ENCODE measurements at regions not wholly inside any gene's neighbourhood (a gene's known extent, or its start where the extent isn't known, plus 50 kb on each side); places are given as distances from the start of the nearest gene placed in this dataset.
"Not testable (repeated sequence)": the region's sequence is repeated elsewhere in the genome, so short reads cannot be mapped to it uniquely, and the experiment has no call there.

DNA sequence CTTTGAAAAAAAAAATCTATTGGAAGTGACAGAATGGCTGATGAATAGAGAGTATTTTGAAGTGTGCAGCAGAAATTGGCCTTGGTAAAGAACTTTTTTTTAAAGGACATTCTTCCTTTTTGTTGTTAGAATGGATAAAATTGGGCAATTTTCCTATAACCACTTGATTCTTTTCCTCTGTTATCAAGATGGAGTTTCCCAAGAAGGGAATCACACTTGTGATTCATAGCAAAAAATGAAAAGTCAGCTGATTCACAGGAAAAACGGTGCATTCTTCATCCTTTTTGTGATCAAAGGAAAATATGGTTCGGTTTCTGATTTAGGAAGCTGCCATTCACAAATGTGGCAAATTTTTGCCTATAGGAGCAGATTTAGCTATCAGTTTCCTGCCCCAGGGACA lies 486.8 kb downstream of the GBE1 start:
- no peak for DNase-seq

DNA sequence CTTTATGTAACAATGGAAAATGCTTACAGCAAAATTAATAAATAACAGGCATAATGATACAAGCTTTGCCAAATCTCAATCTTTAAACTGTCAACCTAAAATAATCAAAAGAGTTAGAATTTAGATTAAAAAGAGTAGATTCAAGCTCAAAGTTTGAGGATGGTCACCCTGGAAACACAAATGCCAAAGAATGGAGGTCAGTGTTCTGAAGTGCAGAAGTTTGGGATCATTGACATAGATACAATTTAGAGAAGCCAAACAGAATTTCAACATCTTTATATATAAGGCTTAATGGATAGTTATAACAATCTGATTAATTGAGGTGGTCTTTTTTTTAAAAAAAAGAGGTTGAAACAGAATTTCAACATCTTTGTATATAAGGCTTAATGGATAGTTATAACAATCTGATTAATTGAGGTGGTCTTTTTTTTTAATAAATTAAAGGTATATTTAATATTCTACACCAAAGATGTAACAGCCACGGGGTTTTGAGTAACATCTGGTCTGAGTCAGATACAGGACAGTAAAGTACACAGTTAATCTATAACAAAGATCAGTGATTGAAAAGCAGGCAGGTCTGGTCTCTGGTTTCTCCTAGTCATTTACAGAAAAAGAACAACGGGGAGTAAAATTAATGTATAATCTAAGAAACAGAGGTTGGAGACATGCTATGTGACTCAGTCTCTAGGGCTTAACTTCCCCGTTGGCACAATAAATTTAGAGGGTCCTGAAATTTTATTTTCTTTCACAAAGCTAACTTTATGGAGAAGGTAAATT lies 490.7 kb downstream of the GBE1 start:
- DNase-seq: no peak

DNA sequence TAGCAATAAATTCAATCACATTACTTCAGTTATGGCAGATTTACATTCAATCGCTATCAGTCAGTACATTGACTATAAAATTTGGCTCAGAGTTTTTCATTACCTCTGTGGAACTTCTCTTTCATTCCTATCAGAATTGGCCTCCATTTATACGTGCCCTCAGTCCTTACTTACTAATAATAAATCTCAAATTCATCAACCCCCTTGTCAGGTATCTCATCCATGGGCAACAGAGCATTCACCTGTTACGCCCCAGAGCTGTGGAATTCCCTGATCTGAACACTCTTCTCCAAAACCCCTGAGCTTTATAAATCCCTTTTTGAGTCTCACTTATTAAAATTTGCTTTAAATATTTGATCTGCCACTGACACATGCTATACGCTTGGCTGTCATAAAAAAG lies 492.9 kb downstream of the GBE1 start:
- DNase-seq: no peak

DNA sequence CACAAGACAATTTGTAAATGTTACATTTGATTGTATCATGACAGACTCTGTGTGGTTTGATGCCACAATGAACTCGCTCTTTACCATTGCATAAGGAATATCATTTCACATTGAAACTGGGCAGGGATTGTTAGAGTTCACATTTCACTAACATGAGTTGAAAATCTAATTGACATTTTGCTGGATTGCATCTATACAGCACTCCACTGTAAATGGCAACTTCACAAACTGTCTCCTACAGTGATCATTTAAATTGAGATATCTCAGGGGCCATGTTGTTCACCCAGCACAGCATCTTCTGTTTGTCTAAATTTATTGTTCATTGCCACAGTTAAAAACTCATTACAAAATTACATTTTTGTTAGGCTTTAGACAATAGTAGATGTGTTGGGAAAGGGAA lies 499.4 kb downstream of the GBE1 start:
- no peak for DNase-seq

DNA sequence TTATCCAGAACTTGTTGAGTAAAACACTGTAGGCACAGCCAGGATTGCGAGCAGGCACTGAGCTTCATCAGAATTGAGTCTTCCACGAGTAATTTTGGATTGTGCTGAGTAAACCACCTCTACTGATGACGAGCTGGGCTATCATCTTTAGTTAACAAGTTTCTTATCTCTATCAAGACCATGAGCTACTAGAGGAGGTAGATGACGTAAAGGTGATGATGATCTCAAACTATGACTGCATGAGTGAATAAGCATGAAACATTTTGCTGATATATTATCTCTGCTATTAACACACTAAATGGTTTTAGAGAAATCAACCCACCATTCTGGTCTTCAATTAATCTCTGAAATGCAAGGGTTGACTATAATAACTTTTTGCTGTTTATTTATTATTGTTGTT lies 506.0 kb downstream of the GBE1 start:
- DNase-seq: no peak

DNA sequence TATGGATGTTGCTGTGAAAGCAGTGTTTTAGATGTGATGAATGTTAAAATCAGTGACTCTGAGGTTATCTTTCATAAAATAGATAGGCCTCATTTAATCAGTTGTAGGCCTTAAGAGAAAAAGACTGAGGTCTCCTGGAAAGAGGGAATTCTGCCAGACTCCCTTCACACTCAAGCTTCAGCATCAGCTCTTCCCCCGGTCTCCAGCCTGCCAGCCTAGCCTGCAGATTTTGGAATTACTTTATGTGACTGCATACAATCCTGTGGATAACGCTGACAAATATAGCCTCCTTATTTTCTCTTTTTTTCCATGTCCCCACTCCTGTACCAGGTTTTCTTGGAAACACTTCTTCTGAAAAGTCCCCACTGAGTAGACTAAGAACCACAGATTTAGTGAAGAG lies 510.3 kb downstream of the GBE1 start:
- DNase-seq: no peak

DNA sequence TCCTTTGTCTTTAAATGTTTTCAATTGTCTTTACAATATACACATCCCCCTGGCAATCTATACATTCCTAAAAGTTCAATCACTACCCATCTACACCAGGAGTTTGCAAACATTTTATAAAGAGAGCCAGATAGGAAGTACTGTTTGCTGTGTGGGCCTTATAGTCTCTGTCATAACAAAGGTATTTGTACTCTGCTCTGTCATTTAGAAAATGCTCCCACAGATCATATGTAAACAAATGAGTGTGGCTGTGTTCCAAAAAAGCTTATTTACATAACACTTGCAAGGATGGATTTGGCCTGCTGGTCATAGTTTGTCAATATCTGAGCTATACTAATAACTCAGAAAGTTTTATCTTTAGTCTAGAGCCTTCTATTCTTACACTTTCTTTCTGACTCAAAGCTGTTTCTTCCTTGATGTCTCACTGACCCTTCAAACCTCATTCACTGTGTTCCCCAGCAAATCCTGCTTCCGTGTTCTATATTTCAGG lies 511.9 kb downstream of the GBE1 start:
- no peak for DNase-seq

DNA sequence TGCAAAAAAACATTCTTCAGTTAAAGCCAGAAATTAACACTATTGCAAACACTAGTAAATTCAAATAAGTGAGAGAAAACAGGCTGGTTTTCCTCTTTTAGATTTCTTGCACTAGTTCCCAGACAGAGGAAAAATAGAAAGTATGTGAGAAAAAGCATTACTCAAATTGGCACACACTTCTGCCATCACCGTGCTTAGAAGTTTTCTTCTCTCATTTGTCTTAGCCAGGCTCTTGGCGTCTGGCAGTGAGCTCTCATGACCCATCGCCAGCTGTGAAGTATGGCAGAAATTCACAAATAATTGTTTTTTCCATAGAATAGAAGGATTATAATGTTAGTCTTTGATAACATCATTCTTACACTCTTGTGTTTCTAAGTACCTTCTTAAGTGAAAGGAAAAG lies 515.9 kb downstream of the GBE1 start:
- no peak for DNase-seq

DNA sequence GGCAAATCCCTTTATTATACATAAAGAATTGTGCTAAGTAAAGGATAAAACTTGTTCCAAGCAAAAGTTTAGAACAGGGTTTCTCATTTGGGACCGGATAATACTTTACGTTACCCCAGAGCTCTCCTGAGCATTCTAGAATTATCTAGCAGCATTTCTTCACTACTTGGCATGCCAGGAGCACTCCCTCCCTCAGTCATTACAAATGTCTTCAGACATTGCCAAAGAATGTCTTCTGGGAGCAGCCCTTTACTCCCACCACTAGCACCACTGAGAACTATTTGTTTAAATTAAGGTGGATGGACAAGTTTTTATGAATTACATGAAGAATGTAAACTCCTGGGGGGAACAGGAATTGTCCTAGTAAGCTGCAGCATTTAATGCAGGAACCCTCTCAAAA lies 516.4 kb downstream of the GBE1 start:
- DNase-seq: no peak

DNA sequence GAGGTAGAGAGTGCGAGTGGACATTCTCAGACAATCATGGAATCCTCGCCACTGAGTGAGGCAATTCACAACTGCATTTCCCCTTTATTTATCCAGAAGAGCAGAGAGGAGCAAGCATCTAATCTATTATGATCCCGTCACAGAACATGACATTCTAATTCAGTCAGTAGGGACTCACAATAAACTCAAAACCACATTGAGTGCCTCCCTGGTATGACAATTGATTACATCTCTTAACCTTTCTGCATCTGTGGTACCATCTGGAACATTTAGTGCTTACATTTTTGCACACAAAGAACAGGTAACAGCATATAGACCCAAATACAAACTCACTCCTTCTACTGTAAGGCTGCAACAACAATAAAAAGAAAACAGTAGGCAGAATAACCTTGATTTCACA lies 517.2 kb downstream of the GBE1 start:
- no peak for DNase-seq

DNA sequence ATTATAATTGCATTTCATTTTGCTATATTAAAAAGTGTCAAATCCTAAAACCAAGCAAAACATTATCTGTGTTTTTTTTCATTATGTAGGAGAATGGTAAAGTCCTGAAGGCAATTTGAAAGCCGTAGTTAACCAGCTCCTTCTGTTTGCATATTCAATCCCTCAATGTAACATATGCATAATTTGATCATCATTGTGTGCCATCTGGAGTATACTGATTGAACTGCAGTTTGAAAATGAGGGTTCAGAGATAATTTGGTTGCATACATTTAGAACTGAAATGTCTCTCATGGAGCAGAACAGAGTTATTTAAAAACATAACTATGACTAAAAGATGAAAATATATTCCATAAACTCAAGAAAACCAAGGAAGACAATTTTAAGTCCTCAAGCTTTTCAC lies 518.6 kb downstream of the GBE1 start:
- DNase-seq: no peak

DNA sequence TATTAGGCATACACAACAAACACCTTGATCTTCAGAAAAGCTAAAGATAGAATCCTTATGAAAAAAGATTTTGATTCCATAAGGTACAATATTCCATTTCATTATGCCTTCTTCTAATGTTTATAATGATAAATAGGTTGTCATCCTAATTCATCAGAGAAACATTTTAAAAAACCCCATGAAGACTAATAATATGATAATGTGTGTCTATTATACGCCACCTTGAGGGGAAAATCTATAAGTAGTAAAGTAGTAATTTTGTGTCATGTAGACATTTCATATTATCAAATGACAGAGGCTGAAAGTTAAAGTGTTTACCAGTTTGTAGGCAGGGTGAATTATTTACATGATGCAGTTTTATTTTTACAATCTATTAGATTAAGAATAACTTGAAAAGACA lies 524.3 kb downstream of the GBE1 start:
- no peak for DNase-seq

DNA sequence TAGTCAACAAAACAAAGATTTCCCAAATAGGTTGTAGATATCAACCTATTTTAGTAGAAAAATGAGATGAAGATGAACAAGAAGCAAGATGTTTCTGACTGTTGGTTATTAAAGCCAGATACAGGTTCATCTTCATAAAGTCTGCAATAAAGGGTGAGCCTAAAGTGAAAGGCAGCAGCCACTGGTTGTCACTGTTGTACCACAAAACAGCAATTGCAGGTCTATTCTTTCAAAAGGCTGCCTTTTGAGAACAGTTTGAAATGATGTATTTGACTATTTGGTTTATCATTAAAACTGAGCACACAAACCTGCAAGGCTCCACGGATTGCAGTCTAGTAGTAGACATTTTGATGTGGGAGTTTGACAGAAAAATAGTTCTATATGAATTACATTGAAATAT lies 543.4 kb downstream of the GBE1 start:
- DNase-seq: no peak

DNA sequence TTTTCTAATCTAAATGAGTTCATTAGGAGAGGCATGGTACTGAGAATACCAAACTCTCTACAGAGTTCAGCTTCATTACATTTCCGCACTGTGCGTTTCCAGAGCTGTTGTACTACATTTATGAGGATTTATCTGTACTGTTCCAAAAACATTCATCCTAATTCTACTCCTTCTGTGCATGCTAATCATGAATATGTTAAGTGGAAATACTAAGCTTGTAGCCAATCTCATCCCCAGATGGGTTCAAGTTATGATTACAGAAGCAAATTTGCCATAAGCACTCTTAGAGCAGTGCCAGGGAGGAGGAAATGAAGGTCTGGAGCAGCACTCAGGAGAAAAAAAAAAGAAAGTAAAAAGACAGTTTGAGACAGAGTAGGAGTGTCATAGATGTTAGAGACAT lies 544.3 kb downstream of the GBE1 start:
- no peak for DNase-seq

DNA sequence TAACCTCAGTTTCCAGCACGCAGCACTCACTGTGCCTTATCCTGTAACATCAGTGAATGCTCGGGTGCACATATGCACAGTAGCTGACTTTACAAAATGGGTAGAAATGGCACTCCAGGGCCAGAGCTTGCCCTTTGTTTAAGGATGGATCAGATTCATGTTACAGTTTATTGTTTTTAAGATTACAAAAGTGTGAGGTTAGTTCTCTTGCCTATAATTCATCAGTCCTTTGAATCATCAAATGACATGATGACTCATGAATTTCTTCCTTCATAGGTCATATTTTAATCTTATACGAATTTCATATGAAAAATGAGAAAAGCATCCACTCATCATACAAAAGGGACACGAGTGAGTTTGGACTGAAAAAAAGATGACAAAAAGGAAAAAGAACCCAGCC lies 545.3 kb downstream of the GBE1 start:
- peak; percentile 52 for DNase-seq

DNA sequence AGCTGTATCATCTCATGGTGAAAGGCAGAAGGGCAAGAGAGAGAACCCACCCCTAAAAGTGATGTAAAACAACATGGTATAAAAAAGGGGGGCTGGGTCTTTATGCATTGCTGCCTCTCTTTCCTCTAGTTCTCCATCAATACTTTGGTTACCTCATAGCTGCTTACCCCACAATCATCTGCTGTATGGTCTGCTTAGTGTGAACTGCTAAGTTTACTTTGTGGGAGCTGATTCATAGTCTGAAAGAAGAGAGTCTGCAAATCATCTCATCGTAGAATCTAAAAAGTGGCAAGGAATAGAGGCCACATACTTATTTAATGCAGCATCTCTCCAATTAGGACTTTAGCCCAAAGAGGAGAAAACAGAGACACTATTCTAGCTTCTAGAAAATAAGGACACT lies 546.8 kb downstream of the GBE1 start:
- DNase-seq: no peak

DNA sequence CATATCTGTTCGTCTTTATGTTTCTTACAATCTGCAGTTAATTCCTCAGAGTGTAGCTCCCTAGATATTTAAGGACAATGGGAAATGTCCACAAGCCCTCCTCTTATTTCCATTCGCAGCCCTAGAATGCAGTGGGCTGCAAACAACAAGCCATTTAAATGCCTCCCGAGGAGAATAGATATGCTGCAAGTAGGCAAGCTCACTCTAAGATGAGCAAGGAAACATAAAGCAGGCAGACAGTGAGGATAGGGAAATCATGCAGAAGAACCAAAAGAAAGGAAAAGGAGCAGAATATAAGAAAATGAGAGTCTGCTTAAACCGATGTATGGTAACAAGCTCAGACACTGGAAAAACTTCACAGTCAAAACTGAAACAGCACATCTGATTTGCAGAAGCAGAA lies 561.9 kb downstream of the GBE1 start:
- no peak for DNase-seq

DNA sequence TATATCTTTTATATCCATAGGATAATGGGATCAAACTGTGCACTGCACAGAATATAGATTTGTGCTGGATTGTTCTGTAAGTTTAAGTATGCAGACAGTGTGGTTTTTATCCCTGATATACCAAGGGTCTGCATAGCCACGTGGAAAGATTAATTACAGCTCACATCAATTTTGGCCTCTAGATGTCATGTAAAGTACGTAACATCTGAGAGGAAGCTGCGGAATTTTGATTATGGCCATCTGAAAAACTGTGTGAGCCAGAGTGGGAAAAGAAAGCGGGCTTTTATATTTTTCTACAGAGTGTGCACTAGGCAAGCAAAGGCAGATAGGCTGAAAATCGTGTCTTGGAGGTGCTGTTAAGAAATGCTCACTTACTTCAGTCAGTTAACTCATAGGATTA lies 562.7 kb downstream of the GBE1 start:
- DNase-seq: no peak

DNA sequence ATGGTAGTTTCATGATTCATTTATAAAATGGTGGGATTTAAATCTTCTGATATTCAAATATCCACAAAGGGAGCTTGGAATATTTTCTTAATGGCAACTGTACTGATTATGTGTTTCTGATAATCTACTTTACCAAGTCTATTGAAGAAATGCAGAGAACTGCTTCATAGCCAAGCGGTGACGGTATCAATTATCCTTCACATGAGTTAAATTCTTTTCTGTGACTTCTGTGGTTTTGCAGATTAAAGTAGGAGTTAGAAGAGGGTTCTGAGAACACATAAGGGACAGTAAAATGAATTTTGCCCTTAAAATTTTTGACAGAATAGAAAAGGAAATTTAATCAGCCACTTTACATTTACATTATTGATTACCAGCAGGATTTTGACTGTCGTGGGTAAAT lies 563.2 kb downstream of the GBE1 start:
- no peak for DNase-seq

DNA sequence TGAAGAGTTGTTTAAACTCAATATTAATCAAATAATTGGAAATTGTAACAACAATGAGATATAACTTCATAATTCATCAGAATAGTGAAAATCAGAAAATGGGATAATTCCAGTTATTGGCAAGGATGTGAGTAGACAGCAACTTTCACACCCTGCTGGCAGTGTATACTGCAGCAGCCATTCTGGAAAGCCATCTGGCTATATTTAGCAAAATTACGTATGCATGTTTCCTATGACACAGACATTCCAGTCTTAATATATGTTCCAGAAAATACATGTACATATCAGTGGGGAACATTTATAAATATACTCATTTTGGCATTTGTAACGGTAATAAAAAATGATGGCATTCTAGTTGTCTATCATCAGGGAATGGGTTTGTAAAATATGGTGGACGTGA lies 564.1 kb downstream of the GBE1 start:
- no peak for DNase-seq

DNA sequence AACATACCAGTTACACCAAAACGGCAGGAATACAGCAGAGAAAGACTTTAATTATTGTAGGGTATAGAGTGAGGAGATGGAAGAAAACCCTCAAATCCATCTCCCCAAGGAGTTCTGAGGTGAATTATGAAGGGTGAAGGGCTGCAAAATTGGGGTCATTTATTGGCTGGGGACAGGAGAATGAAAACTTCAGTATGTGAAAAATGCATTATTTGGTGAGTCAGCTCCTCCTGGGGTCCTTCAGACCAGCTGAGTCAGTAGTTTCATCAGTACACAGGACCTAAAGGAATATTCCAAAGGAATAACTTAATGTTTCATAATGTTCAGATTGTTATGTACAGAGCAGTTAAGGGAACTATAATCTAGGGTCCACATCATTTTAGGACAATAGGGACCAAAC lies 566.0 kb downstream of the GBE1 start:
- DNase-seq: no peak

DNA sequence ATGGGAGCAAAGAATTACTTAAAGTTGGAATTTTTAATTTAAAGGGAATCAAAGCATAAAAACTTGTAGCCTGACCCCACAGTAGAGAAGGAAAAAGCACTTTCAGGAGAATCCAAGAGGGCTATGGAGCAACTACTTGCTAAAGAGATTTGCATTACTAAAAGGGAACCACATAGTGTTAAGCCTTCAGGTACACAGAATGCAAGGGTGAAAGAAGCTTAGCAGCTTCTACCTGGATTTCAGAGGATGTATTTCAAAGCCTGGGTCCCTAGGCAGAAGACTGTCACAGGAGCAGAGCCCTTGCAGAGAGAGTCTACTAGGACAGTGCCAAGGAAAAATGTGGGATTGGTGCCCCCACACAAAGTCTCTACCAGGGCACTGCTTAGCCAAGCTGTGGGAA lies 575.0 kb downstream of the GBE1 start:
- no peak for DNase-seq

DNA sequence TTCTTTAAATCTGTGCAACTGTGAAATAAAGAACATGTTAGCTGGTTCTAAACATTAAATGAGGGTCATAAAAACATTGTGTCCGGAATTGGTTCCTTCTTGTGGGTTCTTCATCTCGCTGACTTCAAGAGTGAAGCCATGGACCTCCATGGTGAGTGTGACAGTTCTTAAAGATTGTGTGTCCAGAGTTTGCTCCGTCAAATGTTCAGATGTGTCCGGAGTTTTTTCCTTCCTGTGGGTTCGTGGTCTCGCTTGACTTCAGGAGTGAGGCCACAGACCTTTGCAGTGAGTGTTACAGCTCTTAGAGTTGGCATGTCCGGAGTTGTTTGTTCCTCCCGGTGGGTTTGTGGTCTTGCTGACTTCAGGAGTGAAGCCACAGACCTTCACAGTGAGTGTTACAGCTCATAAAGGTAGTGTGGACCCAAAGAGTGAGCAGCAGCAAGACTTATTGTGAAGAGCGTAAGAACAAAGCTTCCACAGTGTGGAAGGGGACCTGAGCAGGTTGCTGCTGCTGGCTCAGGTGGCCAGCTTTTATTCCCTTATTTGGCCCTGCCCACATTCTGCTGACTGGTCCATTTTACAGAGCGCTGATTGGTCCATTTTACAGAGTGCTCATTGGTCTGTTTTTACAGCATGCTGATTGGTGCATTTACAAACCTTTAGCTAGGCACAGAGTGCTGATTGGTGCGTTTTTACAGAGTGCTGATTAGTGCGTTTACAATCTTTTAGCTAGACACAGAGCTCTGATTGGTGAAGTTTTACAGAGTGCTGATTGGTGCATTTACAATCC lies 579.2 kb downstream of the GBE1 start:
- not testable (repeated sequence) for DNase-seq

DNA sequence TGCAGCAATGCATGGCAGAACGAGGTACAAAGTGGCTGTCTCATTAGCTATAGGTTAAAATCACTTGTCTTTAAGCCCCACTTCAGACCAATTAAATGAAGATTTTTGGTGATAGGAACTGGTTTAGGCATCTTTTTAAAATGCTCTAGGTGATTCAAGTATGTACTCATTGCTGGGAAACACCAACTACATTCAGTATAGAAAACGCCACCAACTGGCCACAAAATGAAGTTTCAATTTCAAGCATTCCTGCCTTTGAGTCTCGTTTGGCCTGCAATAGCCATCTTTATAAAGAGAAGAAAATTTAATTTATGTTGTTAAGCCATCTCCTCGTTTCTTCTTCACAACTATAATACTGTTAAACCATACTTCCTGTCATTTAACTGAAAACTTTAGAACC lies 587.9 kb downstream of the GBE1 start:
- DNase-seq: no peak

DNA sequence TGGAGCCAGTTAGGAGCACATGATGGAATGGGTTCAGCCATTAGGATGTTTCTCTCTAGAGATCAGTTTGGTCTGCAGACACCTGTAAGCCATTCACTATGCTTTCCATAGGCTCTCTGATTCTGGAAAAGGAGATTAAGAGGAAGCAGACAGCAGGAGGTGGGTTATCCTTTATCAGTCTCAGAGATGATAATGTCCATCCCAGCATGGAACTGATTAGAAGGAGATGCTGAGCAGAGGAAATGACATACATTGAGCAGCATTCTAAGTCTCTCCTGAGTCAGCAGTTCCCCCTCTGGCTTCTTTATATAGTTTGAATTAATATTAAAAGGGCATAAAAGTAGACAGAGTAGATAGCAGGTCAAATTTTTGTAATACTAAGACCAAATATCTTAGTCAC lies 591.1 kb downstream of the GBE1 start:
- DNase-seq: no peak

All from amniotic stem cell (primary cell).